EL (cell line): ENCODE measurements at regions not wholly inside any gene's neighbourhood (a gene's known extent, or its start where the extent isn't known, plus 50 kb on each side); places are given as distances from the start of the nearest gene placed in this dataset.
A peak's percentile ranks its signal among the peaks of the same experiment; 100 is the strongest.

ENCODE experiments used
- DNase-seq: peaks from one replicate; pipeline ENCODE4 v3.0.0-alpha.2; 2016

DNA sequence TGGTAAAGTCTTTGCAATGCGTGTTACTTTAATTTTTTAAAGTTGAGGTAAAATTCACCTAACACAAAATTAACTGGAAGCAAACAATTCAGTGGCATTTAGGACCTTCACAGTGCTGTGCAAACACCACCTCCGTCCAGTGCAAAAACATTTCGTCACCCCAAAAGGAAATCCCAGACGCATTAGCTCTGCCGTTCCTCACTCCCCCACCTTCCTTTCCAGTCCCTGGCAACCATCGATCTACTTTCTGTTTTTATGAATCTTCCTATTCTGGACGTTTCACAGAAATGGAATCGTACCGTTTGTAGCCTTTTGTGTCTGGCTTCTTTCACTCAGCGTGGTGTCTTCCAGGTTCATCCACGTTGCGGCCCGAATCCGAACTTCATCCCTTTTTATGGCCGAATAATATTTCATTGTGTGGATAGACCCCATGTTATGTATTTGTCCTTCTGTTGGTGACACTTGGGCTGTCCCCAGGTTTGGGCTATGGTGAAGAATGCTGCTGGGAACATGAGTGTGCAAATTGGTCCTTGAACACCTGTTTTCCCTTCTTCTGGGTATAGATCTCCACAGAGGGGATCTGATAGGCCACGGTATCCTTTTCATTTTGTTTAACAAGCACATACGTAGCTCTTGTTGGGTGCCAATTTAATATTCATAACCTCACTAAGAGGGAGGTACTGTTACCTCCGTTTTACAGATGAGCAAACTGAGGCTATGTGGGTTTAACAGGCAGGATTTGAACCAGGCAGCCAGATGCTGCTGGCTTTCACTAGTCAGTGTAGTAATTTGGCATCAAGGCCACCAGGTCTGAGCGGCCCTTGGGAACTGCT is 232.0 kb upstream of the GSE1 start:
- no peak for DNase-seq

DNA sequence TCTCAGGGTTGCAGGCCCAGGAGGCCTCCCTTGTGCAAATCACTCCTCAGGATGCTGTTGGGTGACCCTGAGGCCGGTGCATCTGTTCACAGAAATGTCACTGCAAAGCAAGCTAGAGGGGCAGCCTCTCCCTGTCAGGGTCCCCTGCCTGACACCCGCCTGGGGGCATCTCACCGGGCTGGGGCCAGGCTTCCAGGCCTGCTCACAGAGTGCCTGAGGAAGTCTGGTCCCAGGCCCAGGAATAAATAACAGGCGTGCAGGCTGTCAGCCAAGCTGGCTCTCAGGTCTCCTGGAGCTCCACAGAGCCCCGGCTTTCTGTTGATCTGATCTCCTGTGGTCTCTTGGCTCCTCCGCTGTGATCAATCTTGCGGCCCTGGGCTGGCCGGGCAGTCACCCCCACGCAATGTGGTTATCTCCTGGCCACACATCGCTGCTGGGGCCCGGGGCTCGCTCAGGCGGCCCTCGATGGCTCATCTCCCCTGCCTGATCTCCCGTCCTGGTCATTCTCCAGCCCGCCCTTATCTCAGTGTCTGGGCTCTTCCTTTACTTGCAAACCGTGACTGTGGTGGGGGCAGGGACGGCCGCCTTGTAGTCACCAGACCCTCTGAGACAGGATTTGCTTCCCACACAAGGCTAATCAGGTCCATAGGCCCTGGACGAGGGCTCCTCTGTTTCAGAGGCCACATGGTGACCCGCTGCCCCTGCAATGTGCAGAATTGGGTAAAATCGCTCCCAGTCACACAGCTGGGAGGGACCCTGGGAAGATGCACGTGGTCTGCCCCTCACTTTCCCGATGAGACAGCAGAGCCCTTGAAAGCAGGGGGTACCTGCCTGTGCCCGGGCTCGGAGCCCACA is 231.2 kb upstream of the GSE1 start:
- no peak for DNase-seq

DNA sequence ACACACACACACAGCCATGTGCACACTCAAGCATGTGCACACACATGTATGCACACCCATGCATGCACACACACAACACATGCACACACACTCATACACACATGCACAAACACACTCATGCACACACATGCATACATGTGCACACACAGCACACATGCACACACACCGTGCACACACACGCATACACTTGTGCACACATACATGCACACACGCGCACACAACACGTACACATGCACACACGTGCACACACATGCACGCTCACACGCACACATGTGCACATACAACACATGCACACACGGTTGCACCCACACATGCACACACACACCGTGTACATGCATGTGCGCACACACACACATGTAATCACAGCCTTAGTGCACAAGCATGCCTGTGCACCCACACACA is 230.4 kb upstream of the GSE1 start:
- DNase-seq: no peak

DNA sequence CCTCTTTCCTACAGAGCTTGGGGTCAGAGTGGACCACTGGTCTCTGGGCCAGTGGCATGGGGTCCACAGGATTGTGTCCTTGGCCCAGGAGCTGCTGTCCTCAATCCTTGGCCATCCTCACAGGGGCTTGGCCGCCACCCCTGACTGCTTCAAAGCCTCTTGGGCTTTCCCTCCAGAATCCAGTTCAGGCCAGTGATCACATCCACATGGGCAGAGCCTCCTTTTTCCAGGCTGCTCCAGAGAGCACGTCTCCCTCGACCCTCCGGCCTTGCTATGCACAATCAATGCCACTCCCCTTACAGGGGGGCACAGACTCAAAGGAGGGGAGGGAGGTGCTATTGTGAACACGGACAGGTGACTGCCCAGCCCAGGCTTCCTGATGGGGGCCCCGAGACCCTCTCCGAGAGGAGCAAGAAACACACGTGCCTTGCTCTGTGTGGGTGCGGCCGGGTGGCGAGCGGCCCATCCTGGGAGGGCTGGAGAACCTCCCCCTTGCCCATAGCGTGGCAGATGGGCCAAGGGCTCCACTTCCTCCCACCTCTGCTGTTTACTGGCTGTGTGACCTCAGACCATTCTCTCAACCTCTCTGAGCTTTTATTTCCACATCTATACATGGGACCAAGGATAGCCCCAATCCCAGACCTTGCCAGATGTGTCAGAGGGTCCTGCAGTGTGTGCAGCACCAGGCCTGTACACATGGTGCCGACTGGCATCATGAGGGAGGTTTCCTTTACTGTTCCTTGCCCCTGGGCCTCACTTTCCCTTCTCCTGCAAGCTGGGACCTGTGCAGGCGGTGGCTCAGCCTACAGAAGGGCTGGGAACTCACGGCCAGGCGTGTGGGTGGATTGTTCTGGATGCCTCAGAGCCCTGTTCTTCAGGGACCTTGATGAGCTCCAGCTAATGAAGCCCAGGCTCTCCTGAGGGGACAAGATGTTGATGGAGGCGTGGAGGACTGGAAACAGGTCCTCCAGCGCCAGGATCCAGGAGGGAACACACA is 229.0 kb upstream of the GSE1 start:
- no peak for DNase-seq

DNA sequence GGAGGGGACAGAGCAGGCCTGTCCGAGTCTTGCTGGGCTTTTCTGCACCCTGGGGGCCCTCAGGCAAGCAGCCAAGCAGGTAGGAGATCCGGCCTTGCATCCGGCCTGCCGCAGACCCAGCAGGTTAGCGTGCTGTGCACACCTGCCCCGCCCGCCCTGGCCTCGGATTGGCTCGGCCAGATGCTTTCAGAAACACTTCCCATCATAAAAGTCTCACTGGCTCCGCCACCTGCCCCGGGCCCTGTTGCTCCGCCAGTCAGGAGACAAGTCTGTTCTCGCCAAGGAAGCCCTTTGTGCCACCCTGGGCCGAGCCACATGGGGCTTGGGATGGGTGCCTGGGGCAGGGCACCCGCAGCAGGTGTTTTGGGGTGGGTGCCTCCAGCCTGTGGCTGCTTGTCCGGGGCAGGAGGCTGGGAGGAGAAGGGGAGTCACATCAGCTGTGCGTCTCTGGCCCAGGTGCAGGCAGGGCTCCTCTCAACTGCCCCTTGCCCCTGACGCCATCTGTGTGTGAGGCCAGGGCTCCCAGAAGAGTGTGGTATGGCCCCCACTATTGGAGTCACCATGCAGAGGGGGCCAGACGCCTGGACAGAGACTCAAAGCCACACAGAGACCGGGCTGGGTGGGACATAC is 228.2 kb upstream of the GSE1 start:
- DNase-seq: no peak

DNA sequence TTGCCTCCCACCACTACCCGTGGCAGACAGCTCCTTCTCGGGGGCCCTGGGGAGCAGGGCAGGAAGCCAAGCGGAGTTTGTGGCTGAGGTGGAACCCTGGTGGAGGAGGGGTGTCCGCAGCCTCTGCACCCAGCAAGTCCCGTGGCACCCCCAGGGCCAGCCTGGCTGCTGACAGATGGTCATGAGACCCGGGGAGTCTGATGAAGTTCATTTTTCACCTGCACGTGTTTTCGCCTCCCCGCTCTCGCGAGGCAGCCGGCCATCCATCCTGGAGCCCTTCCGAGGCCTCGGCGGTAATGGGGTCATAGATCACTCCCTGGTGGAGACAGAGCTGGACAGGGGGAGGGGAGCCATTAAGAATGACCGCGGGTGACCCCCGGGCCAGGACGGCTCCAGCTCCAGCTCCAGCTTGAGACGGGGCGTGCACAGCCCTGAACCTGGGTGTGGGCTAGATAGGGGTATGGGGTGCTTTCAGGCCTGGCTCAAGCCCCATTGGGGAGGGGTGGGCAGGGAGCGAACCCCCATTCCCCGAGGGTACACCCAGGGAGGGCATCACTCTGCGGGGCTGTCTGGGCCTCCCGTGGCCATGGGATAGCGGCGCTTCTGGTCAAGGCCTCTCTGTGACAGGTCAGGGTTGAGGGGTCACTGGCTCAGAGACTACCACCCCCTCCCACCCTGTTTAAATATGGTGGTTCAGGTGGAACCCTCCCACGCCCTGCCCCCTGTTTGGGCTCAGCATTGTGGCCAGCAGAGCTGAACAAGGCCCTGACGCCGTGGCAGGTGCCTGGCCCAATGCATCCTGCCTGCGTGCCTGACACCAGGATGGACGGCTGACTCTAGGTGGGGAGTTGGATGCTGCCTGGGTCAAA is 227.4 kb upstream of the GSE1 start:
- DNase-seq: no peak

DNA sequence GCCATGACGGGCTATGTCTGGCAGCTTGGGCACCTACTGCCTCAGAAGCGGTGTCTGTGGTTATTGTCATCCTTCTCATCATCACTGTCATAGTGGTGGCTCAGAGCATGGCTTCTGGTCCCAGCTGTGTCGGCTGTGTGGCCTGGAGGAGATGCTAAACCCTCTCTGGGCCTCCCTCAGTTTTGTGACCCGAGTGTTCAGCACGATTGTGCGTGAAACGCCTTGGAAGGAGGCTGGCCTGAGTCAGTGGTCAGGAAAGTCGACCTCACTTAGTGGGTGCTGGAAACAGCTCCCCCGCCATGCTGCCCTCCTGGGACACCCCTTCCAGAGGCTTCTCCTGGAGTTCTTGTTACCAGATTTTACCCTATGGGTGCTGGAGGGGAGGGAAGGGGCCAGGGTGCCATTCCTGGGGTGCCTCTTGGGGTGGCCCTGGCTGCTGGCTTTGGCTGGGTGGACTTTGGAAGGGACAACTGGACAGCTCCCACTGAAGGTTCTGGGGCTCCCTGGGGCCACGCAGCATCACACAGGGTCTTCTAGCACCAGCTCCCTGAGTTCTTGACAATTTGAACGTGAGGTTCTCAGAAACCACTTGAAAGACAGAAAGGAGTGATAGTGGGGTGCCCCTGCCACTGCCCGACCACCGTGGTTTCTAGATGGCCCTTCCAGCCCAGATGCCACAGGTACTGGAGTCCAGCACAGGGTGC is 226.5 kb upstream of the GSE1 start:
- no peak for DNase-seq

DNA sequence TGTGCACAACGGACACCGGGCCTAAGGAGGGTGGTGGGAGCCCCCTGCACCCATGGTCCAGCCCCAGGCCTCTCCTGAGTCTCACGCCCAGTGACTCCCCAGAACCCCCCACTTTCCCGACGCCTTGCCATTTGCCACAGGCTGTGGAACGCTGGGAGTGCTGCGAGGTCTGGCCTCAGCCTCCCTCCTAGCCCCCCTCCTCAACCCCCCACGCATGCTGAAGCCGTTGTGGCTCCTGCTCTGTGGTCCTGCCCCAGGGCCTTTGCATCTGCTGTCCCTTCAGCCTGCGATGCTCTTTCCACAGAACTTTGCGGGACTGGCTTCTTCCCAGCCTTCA is 226.0 kb upstream of the GSE1 start:
- no peak for DNase-seq

DNA sequence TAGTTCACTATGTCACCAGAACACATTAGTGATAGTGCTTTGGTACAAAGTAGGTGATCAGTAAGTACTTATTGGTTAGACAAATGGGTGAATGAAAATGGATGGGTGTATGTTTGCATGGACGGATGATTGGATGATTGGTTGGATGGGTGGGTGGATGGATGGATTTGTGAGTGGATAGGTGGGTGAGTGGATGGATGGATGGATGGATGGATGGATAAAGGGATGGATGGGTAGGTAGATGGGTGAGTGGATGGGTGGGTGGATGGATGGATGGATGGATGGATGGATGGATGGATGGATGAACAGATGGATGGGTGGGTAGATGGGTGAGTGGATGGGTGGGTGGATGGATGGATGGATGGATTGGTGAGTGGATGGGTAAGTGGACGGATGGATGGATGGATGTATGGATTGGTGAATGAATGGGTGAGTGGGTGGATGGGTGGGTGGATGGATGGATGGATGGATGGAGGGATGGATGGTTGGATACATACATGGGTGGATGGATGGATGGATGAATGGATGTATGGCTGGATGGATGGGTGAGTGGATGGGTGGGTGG is 225.3 kb upstream of the GSE1 start:
- DNase-seq: no peak

DNA sequence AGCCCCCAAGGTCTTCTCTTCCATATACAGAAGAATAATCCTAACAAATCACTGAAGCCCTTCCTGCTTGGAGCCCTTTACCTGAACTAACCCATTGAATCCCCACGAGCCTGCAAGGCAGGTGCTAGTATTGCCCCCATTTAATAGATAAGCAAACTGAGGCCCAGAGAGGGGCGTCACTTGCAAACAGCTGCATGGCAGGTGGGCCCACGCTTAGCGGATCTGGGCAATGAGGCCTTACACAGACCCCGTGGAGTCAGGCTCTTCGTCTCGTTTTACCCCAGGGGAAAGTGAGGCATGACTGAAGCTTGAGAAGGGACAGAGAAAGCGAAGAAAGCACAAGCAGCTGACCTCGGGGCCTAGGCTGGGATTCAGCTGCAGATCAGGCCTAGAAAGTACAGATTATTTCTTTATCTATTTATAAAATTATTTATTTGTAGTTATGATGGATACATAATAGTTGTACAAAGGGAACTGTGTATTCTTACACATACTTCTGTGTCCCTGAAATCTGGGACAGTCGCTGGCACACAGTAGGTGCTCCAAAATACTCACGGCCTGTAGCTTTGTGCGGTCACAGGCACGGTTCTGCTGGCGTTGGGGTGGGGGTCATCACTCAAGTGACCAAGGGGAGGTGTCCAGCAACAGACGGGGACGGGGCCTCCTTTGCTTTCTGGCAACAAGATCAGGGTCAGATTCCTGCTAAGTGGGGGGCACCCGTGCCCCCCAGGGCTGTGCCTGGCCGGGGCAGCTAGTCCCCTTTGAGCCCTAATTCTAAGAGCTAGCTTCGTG is 223.2 kb upstream of the GSE1 start:
- no peak for DNase-seq

DNA sequence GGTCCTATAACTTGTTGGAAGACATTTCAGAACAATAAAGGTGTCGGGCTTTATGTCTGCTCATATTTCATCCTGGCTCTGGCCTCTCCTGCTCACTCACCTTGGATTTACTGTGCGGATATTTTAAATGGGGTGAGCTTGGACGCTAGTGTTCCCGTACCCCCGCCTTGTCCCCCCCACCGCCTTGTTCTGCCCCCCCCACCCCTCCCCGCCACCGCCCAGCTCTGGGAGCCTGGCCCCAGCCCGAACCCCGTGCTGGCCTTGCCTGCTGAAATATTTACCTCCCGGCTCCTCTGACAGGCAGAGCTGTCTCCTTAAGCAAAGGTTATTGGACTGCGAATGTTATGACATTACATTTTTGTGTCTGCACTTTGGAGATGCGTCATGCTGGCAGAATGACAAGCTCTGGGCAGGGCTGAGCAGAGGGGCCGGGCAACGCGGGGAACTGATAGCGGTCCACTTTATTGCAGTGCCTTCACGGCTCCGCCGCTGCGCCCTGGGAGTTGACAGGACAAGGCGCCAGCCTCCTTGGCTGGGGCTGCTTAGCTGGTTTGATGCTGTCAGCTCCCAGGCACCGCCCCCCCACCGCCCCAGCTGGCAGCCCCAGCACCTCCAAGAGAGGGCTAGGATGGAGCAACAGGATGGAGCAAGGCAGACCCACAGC is 222.5 kb upstream of the GSE1 start:
- peak; percentile 98 for DNase-seq

DNA sequence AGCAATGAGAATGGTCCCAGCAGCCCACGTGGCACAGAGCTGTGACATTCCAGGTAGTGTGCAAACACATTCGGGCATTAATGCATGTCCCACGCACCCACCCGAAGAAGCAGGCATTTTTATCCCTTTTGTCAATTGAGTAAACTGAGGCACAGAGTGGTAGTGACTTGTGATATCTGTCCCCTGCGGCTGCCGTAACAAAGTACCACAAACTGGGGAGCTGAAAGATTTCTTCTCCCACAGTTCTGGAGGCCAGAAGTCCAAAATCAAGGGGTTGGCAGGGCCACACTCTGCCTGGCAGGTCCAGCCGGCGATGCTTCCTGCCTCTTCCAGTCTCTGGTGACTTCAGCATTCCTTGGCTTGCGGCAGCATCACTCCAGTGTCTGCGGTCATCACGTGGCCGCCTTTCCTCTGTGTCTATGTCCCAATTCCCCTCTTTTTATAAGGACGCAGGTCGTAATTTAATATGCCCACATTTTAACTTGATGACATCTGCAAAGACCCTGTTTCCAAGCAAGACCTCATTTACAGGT is 221.9 kb upstream of the GSE1 start:
- no peak for DNase-seq

DNA sequence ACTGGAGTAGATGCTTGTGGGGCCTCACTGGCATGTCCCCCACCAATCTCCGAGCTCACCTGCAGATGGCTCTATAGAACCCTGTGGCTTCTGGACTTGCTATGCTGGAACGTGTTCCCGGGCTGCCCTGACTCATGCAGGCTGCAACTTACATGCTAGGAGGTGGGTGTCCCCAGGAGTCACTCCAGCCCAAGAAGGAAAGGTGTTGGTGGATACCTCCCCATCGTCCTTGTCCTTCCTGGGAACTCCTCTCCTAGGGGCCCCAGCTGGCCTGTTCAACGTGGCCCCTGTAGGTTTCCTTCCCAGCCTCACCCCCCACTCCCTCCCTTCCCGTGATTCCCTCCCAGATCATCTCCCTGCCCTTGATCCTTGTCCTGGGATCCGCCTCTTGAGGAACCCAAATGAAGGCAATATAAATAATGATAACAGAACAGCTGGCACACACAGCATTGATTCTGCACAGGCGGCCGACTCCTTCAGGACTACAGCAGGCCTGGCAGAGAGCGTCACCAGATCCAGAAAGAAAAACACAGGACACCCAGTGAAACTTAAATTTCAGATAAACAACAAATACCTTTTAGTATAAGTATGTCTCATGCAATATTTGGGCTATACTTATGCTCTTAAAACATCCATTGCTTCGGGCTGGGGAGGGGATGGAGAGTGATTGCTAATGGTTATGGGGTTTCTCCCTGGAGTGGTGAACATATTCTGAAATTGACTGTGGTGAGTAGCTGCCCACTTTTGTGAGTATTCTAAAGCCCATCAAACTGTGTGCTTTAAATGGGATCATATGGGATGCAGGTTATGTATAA is 221.1 kb upstream of the GSE1 start:
- DNase-seq: no peak

DNA sequence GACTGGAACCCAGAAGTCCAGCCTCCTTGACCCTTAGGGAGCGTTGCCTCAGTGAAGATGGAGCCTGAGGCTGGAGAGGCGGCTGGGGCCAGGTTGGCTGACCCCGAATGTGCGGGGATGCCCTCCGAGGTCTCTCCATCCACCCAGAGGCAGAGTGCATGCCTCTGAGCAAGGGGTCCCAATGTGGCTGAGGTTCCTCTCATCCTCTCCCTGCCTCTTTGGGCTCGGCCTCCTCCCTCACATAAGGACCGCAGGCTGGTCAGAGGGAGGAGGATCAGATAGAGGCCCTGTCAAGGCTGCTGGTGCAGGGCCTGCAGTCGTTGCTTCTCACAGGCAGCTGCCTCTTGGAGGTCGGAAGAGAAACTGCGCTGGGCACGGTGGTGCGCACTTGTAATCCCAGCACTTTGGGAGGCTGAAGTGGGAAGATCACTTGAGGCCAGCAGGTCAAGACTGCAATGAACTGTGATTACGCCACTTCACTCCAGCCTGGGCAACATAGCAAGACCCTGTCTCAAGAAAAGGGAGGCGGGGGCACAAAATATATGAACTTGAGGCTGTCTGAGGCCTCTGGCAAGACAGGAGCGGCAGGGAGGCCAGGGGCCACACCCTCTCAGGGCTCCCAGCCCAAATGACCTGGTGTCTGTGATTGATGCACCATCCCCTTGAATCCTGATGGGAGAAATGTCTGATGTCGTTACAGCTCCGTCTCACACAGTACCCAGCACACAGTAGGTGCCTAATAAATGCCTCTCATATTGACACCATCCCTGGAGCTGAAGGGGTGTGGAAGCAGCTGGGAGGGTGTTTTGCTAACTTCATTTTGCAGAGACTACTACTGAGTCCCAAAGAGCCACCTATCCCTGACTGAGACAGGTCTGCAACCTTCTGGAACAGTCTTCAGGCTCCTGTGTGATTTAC is 220.1 kb upstream of the GSE1 start:
- DNase-seq: no peak

DNA sequence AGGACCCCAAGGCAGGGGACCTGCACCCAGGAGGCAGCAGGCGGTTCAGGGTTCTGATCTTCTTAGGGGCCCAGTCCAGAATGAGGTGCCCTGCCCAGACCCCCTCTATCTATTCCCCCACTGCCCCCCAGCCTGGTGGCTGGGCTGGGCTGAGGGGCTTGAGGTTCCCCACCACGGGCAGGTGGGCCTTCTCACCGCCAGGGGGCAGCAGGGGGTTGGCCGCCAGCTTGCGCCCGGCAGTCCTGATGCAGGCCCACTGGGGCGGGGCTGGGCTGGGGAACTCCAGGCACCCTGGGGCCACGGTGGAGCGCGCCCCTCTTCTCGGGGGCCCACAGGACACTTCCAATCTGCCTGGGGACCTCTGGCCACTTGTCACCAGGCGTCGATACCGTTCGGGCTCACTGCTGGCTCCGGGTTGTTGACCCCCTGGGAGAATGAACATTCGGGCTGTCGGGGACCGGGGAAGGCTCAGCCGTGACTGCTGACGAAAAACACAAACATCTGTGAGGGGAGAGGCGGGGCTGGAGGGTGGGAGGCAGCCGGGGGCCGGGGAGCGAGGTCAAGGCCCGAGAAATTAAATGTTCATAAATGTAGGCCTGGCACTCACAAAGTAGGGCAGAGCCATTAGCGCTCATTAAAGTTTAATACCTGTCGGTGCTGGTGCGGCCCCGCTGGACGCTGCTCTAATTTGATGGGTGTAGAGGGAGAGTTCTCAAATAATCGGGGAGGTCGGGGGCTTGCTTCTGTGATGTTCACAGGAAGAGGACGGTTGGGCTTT is 219.3 kb upstream of the GSE1 start:
- DNase-seq: peak; percentile 44
